K562 (cell line): ENCODE measurements at regions not wholly inside any gene's neighbourhood (a gene's known extent, or its start where the extent isn't known, plus 50 kb on each side); places are given as distances from the start of the nearest gene placed in this dataset.

Experiments
- ATAC-seq: fragments of 200-7000 bp; cut with Tn5 transposase; 3 replicates; pipeline ENCODE4 v1.9.1; 2020; ENCODE audit warnings: moderate library complexity
- BruUV-seq: library from RNA; stranded (reverse); fragments of 400-500 nt; replicated peaks from 2 replicates; lab custom pipeline; 2021; lab: Mats Ljungman, UMichigan
- CTCF ChIA-PET: fragments of 300-600 bp; formaldehyde crosslinking; extraction: SDS; loops from one replicate; lab custom pipeline; 2021; ENCODE audit warnings: low intra/inter-chr PET ratio; lab: Yijun Ruan, JAX
- POLR2A ChIA-PET: fragments of 300-600, 350-650 bp; sonication (Branson Sonifier 250); formaldehyde crosslinking; extraction: SDS; loops from one replicate; lab custom pipeline; 2021; ENCODE audit warnings: antibody characterized with exemption, inconsistent platforms; lab: Yijun Ruan, JAX
- DNase-seq, 4 experiments: peaks; one replicate each; pipeline versions ENCODE4 v3.0.0 to v3.0.0-alpha.2; 2011 to 2018; ENCODE audit warnings: low spot score in 3 of 4, mixed read lengths in 3 of 4; ENCODE audit errors: extremely low read depth in 1 of 4
- FAIRE-seq: peaks from 2 replicates; lab custom pipeline; 2011; peaks lifted over from hg19 to GRCh38; lab: Jason Lieb, UNC
- H2AFZ ChIP-seq: 2 replicates; pipeline ENCODE4 v1.6.0; 2011; ENCODE audit warnings: low read depth, low read length, control low read depth, inconsistent platforms
- H3K27ac ChIP-seq: fragments of 200-600 bp; 3 replicates; pipeline ENCODE4 v1.8.0; 2011; ENCODE audit warnings: low read depth, mild to moderate bottlenecking, control low read depth, inconsistent platforms, low read length, moderate library complexity, mixed read lengths; ENCODE audit errors: extremely low read depth
- H3K27me3 ChIP-seq, 2 experiments: fragments of 300-600 bp in 1 of 2; 2 replicates in 1 of 2; 3 replicates in 1 of 2; pipeline versions ENCODE4 v1.6.0 to v1.8.0; 2011; ENCODE audit warnings: inconsistent platforms in 2 of 2, low read length in 2 of 2, mild to moderate bottlenecking in 1 of 2, mixed read lengths in 1 of 2, moderate library complexity in 1 of 2; ENCODE audit not compliant: control insufficient read depth in 2 of 2, insufficient read depth in 2 of 2
- H3K36me3 ChIP-seq: fragments of 300-600 bp; 3 replicates; pipeline ENCODE4 v1.8.0; 2011; ENCODE audit warnings: mild to moderate bottlenecking, low read length, inconsistent platforms; ENCODE audit not compliant: control insufficient read depth, insufficient read depth
- H3K4me1 ChIP-seq, 2 experiments: fragments of 200-600 bp in 1 of 2; replicated peaks in 1 of 2; 2 replicates in 1 of 2; 3 replicates in 1 of 2; pipeline versions ENCODE4 v1.5.1 to v1.8.0; 2011; ENCODE audit warnings: inconsistent platforms in 2 of 2, low read length in 2 of 2, mild to moderate bottlenecking in 1 of 2, mixed read lengths in 1 of 2, moderate library complexity in 1 of 2; ENCODE audit not compliant: control insufficient read depth in 2 of 2, insufficient read depth in 2 of 2
- H3K4me2 ChIP-seq: 2 replicates; pipeline ENCODE4 v1.6.1; 2011; ENCODE audit warnings: low read length, control low read depth, inconsistent platforms, mixed read lengths; ENCODE audit not compliant: insufficient read depth
- H3K4me3 ChIP-seq: fragments of 200-600 bp; sonication (generic), shearing (Covaris generic); 2 replicates; pipeline ENCODE4 v1.5.1; 2016; ENCODE audit warnings: control low read depth, inconsistent platforms
- H3K79me2 ChIP-seq: fragments of 200-600 bp; 3 replicates; pipeline ENCODE4 v1.8.0; 2011; ENCODE audit warnings: low read length, inconsistent platforms; ENCODE audit not compliant: control insufficient read depth, insufficient read depth
- H3K9ac ChIP-seq, 2 experiments: 2 replicates each; pipeline versions ENCODE4 v1.6.0 to v1.6.1; 2011; ENCODE audit warnings: low read depth in 2 of 2, low read length in 2 of 2, control low read depth in 1 of 2, inconsistent platforms in 1 of 2, mild to moderate bottlenecking in 1 of 2, mixed read lengths in 1 of 2; ENCODE audit not compliant: insufficient read depth in 1 of 2
- H3K9me1 ChIP-seq: one replicate; pipeline ENCODE4 v1.6.0; 2011; ENCODE audit warnings: inconsistent platforms, mild to moderate bottlenecking, low read length, moderate library complexity; ENCODE audit not compliant: control insufficient read depth, insufficient read depth
- H3K9me3 ChIP-seq: replicated peaks from 2 replicates; pipeline ENCODE4 v1.5.1; 2011; ENCODE audit warnings: low read depth, low read length, inconsistent platforms; ENCODE audit not compliant: control insufficient read depth, insufficient read depth
- H4K20me1 ChIP-seq: replicated peaks from 2 replicates; pipeline ENCODE4 v1.6.1; 2011; ENCODE audit warnings: low read length, inconsistent platforms, mixed read lengths; ENCODE audit not compliant: control insufficient read depth, insufficient read depth
- ARID1B ChIP-seq: fragments of 450-650 bp; IDR thresholded peaks from 2 replicates; pipeline ENCODE4 v1.6.1; 2016; ENCODE audit warnings: antibody characterized with exemption, mild to moderate bottlenecking, inconsistent platforms
- COPS2 ChIP-seq: fragments of 450-650 bp; conservative IDR thresholded peaks from 2 replicates; pipeline ENCODE4 v1.6.1; 2016; ENCODE audit warnings: mild to moderate bottlenecking, moderate library complexity
- HMG20B ChIP-seq: fragments of 250-450 bp; sonication (Bioruptor Pico); IDR thresholded peaks from 2 replicates; pipeline ENCODE4 v1.5.0; 2021; ENCODE audit warnings: mild to moderate bottlenecking
- KAT2B ChIP-seq: IDR thresholded peaks from one replicate; pipeline ENCODE4 v1.6.1; 2012; ENCODE audit warnings: low read depth, mild to moderate bottlenecking, control low read depth, inconsistent platforms, low read length, moderate library complexity
- MAFK ChIP-seq: IDR thresholded peaks from 2 replicates; pipeline ENCODE4 v1.6.1; 2011; ENCODE audit warnings: low read length, improper control_type of control experiment
- NUFIP1 ChIP-seq: fragments of 450-650 bp; IDR thresholded peaks from 2 replicates; pipeline ENCODE4 v1.6.1; 2018; ENCODE audit not compliant: partially characterized antibody
- RBM15 ChIP-seq: fragments of 200-400 bp; formaldehyde crosslinking; IDR thresholded peaks from 2 replicates; pipeline ENCODE4 v1.6.1; 2018; ENCODE audit warnings: mild to moderate bottlenecking, low read length, moderate library complexity; ENCODE audit not compliant: insufficient read depth
- ZNF696 ChIP-seq: fragments of 250-450 bp; sonication (Bioruptor Pico); conservative IDR thresholded peaks from 2 replicates; pipeline ENCODE4 v1.4.0; 2020; ENCODE audit warnings: mild to moderate bottlenecking, moderate library complexity
- ZNF764 ChIP-seq: fragments of 250-450 bp; sonication (Bioruptor Pico); IDR thresholded peaks from 2 replicates; pipeline ENCODE4 v1.4.0; 2020; ENCODE audit warnings: low read depth, mild to moderate bottlenecking, moderate library complexity
- WGBS: fragments of 100-300 bp; shearing (Covaris generic); methylation state at CpG from one replicate; pipeline ENCODE4 v1.1.6; 2016; ENCODE audit warnings: low coverage, mixed read lengths; ENCODE audit not compliant: insufficient coverage; ENCODE audit errors: missing lambda C conversion rate; 5-methylcytosine and 5-hydroxymethylcytosine counted together
- in situ Hi-C: fragments of 300-500 bp; cut with MboI; formaldehyde crosslinking; loops from 4 replicates; pipeline ENCODE4 v1.15.0; 2018; ENCODE audit warnings: inconsistent platforms, mixed read lengths
- intact Hi-C: fragments of 100-400 bp; cut with micrococcal nuclease; formaldehyde crosslinking; loops from 2 replicates; pipeline ENCODE4 v1.14.2; 2022
- TF ChIP-seq, protein P1 (sequence below): fragments of 250-450 bp; sonication (Bioruptor Pico); IDR thresholded peaks from 2 replicates; pipeline ENCODE4 v1.9.0; 2021; ENCODE audit warnings: mild to moderate bottlenecking
- TF ChIP-seq, protein P2 (sequence below): sonication (generic); IDR thresholded peaks from 2 replicates; pipeline ENCODE4 v1.6.1; 2016

DNA sequence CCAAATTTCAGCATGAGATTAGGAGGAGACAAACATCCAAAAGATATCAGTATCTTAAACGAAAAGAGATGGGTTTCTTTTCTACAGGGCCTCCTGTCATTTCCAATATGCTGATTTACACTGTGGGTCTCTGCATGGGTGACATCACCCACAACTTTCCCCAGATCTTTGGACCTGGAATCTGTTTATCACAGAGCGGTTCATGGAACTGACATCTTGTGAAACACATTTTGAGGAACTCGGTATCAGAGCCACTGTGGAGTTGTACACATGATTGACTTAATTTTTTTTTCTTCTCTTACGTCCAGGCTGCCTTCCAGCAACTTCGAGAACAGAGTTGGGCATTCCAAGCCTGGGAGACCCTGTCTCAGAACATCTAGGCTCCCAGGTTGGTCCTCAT lies 80.2 kb upstream of the SERP2 start:
- Histone ChIP-seq H3K4me2 (no peak overlapping the region), H3K9me3 (no peaks in the 10 kb centered on the region), H3K27me3 (peaks cover 10 to 13% of the 10 kb centered on the region in 2 experiments), H2AFZ (no peak overlapping the region), H3K4me1 (no peaks in the 10 kb centered on the region; a peak in 1 of 5 replicates), H4K20me1 (no peaks in the 10 kb centered on the region), H3K27ac (no peak overlapping the region), H3K9ac (no peak overlapping the region), H3K9me1 (no peaks in the 10 kb centered on the region), H3K79me2 (no peaks in the 10 kb centered on the region), H3K4me3 (no peak overlapping the region), H3K36me3 (no peaks in the 10 kb centered on the region)
- TF ChIP-seq ZNF764 = no peak
- no peak for TF ChIP-seq RBM15
- TF ChIP-seq, protein P1, sequence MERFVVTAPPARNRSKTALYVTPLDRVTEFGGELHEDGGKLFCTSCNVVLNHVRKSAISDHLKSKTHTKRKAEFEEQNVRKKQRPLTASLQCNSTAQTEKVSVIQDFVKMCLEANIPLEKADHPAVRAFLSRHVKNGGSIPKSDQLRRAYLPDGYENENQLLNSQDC (CRISPR knock-in tag) = no peak
- no peak for TF ChIP-seq MAFK
- no peak for TF ChIP-seq COPS2
- TF ChIP-seq, protein P2, sequence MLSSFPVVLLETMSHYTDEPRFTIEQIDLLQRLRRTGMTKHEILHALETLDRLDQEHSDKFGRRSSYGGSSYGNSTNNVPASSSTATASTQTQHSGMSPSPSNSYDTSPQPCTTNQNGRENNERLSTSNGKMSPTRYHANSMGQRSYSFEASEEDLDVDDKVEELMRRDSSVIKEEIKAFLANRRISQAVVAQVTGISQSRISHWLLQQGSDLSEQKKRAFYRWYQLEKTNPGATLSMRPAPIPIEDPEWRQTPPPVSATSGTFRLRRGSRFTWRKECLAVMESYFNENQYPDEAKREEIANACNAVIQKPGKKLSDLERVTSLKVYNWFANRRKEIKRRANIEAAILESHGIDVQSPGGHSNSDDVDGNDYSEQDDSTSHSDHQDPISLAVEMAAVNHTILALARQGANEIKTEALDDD = no peak
- TF ChIP-seq ZNF696 = no peak
- TF ChIP-seq NUFIP1 = no peak
- no peak for TF ChIP-seq KAT2B
- TF ChIP-seq HMG20B (CRISPR knock-in tag) = no peak
- no peak for TF ChIP-seq ARID1B
- intact Hi-C loops = no loop called here
- CTCF ChIA-PET = no interaction called here
- ATAC-seq = no peak
- POLR2A ChIA-PET = no interaction called here
- WGBS = 3% methylated on average over 5 of the region's 5 CpGs
- DNase-seq = no peak
- no peak for FAIRE-seq
- BruUV-seq = no TSS peak
- in situ Hi-C loops = no loop called here
